Gastroesophageal sphincter (tissue), 3 donors: ENCODE measurements at regions not wholly inside any gene's neighbourhood (a gene's known extent, or its start where the extent isn't known, plus 50 kb on each side); places are given as distances from the start of the nearest gene placed in this dataset.

Experiments used
- POLR2A ChIP-seq, 2 donors: fragments of 450-650 bp; IDR thresholded peaks; one replicate each; pipeline ENCODE4 v1.6.1; 2017; ENCODE audit warnings: antibody characterized with exemption in 2 of 2, mild to moderate bottlenecking in 2 of 2, moderate library complexity in 1 of 2
- POLR2AphosphoS5 ChIP-seq: sonication (generic); formaldehyde crosslinking; IDR thresholded peaks from one replicate; pipeline ENCODE4 v1.6.1; 2017; ENCODE audit warnings: antibody characterized with exemption
- TF ChIP-seq, protein P1 (sequence below), 4 experiments: fragments of 200-600 bp in 2 of 4; fragments of 450-650 bp in 2 of 4; sonication (generic) in 1 of 4; IDR thresholded peaks; one replicate each; pipeline ENCODE4 v1.5.1; 2017 to 2019; ENCODE audit warnings: antibody characterized with exemption in 4 of 4, mild to moderate bottlenecking in 2 of 4, moderate library complexity in 2 of 4

DNA sequence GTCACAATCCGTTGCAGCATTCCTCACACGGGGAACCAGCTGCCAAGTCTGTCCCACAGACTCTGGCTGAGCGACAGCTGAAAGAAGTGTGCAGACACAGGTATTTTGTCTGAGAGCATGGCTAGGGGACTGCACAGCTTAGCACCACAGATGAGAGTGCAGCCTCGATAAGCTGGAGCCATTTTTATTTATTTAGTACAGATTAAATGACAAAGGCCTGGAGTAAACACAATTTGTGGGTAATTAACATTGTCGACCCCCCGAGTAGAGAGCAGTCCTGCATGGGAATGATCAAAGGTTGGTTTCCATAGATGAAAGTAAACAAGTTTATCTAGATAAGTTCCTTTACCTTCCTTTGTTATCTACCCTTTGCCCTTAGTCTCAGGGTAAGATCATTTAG lies 836.2 kb downstream of the DACH1 start:
- TF ChIP-seq, protein P1, sequence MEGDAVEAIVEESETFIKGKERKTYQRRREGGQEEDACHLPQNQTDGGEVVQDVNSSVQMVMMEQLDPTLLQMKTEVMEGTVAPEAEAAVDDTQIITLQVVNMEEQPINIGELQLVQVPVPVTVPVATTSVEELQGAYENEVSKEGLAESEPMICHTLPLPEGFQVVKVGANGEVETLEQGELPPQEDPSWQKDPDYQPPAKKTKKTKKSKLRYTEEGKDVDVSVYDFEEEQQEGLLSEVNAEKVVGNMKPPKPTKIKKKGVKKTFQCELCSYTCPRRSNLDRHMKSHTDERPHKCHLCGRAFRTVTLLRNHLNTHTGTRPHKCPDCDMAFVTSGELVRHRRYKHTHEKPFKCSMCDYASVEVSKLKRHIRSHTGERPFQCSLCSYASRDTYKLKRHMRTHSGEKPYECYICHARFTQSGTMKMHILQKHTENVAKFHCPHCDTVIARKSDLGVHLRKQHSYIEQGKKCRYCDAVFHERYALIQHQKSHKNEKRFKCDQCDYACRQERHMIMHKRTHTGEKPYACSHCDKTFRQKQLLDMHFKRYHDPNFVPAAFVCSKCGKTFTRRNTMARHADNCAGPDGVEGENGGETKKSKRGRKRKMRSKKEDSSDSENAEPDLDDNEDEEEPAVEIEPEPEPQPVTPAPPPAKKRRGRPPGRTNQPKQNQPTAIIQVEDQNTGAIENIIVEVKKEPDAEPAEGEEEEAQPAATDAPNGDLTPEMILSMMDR (IDR thresholded peaks at IDR 0.05): no peak
- TF ChIP-seq POLR2AphosphoS5 (no peak), POLR2A (IDR thresholded peaks at IDR 0.05) (no peak)
